NT2/D1 (cell line): ENCODE measurements at regions not wholly inside any gene's neighbourhood (a gene's known extent, or its start where the extent isn't known, plus 50 kb on each side); places are given as distances from the start of the nearest gene placed in this dataset.

Experiments used
- DNase-seq: peaks from one replicate; pipeline ENCODE4 v3.0.0-alpha.2; 2011; ENCODE audit warnings: low read depth, low spot score
- H3K27me3 ChIP-seq: 2 replicates; pipeline ENCODE4 v1.6.0; 2011; ENCODE audit warnings: mild to moderate bottlenecking; ENCODE audit not compliant: insufficient read length, insufficient read depth
- H3K36me3 ChIP-seq: 2 replicates; pipeline ENCODE4 v1.6.1; 2011; ENCODE audit warnings: mild to moderate bottlenecking, low read length, mixed read lengths; ENCODE audit not compliant: insufficient read depth, insufficient read length
- H3K4me1 ChIP-seq: 2 replicates; pipeline ENCODE4 v1.5.1; 2011; ENCODE audit not compliant: insufficient read depth, insufficient read length
- H3K4me3 ChIP-seq: 2 replicates; pipeline ENCODE4 v1.5.1; 2011; ENCODE audit warnings: low read depth; ENCODE audit not compliant: insufficient read length
- H3K9ac ChIP-seq: 2 replicates; pipeline ENCODE4 v1.6.0; 2011; ENCODE audit warnings: low read depth; ENCODE audit not compliant: insufficient read length
- H3K9me3 ChIP-seq: 2 replicates; pipeline ENCODE4 v1.5.1; 2011; ENCODE audit warnings: mild to moderate bottlenecking, low read length; ENCODE audit not compliant: insufficient read depth
- SUZ12 ChIP-seq: IDR thresholded peaks from 2 replicates; pipeline ENCODE4 v1.6.1; 2011; ENCODE audit not compliant: insufficient read length, insufficient read depth; ENCODE audit errors: extremely low read depth
- YY1 ChIP-seq: IDR thresholded peaks from 2 replicates; pipeline ENCODE4 v1.6.1; 2011; ENCODE audit not compliant: insufficient read length, insufficient read depth
- ZNF274 ChIP-seq: IDR thresholded peaks from 2 replicates; pipeline ENCODE4 v1.6.1; 2011; ENCODE audit warnings: mild to moderate bottlenecking, low read depth, low read length

DNA sequence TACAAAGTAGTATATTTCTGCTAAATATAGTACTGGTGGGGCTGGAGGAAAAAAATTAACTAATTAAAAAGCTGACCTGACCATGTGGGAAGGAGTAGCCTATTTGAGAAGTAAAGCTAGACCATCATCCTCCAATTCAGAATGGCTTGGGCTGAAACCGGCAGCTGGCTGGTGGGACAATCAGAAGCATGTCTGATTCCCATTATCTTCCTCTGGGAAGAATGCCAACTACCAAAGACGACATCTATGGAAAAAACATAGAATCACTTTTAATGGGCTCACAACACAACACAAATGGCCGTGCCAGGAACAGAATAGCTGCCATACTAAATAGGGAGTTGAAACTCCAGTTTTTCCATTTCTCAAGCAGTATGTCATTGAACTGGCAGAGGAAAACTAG is 120.4 kb upstream of the FREM2 start:
- no peak for DNase-seq
- Histone ChIP-seq H3K27me3 (no peaks in the 10 kb centered on the region), H3K4me1 (no peaks in the 10 kb centered on the region), H3K36me3 (no peaks in the 10 kb centered on the region), H3K4me3 (no peak overlapping the region), H3K9me3 (no peaks in the 10 kb centered on the region), H3K9ac (no peak overlapping the region)
- no peak for TF ChIP-seq SUZ12
- TF ChIP-seq ZNF274 = no peak
- no peak for TF ChIP-seq YY1

DNA sequence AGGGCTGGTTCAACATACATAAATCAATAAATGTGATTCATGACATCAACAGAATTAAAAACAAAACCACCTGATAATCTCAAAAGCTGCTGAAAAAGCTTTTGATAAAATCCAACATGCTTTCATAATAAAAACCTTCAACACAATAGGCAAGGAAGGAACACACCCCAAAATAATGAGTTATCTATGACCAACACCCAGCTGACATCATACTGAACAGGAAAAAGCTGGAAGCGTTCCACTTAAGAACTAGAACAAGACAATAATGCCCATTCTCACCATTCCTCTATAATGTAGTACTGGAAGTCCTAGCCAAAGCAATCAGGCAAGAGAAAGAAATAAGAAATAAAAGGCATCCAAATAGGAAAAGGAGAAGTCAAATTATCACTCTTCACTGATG is 116.2 kb upstream of the FREM2 start:
- Histone ChIP-seq H3K4me3 (no peak overlapping the region), H3K9me3 (no peaks in the 10 kb centered on the region), H3K9ac (no peak overlapping the region), H3K27me3 (no peaks in the 10 kb centered on the region), H3K36me3 (no peaks in the 10 kb centered on the region), H3K4me1 (no peaks in the 10 kb centered on the region)
- TF ChIP-seq YY1 = no peak
- TF ChIP-seq SUZ12 = no peak
- no peak for TF ChIP-seq ZNF274
- no peak for DNase-seq

DNA sequence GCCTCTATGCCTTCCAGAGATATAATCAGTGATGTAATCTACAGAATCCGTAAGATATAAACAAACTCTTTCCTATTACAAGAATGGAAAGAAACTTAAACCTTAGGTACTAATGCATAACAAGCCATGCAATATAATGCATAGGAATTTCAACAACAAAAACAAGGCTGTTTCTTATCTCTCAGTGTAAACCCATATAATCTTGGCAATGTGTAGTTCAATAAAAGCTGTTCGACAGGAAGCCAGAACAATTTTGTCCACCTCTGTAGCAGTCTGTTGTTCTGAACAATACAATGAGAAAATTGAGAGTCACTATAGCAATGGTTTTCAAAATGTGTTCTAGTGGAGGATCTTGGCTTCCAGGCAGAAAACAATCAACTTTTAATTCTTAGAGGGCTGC is 111.5 kb upstream of the FREM2 start:
- no peaks in the 10 kb centered on the region for H3K4me1 ChIP-seq
- TF ChIP-seq ZNF274 = no peak
- no peak for TF ChIP-seq YY1
- TF ChIP-seq SUZ12 = no peak
- no peak overlapping the region for H3K4me3 ChIP-seq
- no peaks in the 10 kb centered on the region for H3K27me3 ChIP-seq
- no peaks in the 10 kb centered on the region for H3K36me3 ChIP-seq
- no peak for DNase-seq
- no peak overlapping the region for H3K9ac ChIP-seq
- no peaks in the 10 kb centered on the region for H3K9me3 ChIP-seq

DNA sequence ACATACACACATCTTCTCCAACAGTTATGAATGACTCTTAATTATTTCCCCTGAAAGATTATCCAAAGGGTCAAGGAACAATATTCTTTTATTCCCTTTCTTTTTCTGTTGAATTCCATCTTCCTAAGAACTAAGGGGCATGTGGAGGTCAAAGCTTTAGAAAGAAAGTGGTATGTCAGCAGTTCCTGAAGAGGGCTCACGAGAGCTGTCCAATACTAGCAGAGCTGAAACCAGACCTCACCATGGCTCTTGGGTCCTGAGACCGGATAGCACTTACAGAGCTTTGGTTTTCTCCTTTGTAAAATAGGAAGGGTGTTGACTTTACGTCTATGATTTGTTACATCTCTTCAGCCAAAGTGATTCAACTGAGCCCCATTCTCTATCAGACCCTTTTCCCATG is 109.8 kb upstream of the FREM2 start:
- TF ChIP-seq YY1 (no peak), ZNF274 (no peak), SUZ12 (no peak)
- Histone ChIP-seq H3K36me3 (no peaks in the 10 kb centered on the region), H3K27me3 (no peaks in the 10 kb centered on the region), H3K9ac (no peak overlapping the region), H3K9me3 (no peaks in the 10 kb centered on the region), H3K4me1 (no peaks in the 10 kb centered on the region), H3K4me3 (no peak overlapping the region)
- no peak for DNase-seq

DNA sequence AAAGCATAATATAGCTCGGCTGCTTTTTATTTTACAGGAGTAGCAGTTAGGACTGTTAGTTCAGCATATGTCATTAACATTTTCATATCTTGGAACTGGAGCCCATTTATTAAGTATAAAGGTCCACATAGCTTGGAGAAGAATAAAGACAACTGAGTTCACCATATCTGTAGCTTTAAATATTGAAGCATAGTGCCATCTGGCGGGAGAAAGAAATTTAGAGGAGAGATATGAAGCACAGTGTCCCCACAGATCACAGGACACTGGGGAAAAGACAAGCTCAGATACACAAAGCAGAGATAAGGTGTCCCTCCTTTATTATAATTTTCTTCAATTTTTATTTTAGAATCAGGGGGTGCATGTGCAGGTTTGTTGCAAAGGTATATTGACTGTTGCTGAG is 104.7 kb upstream of the FREM2 start:
- peak; percentile 16 for DNase-seq
- H3K9ac ChIP-seq = no peak overlapping the region
- no peaks in the 10 kb centered on the region for H3K27me3 ChIP-seq
- TF ChIP-seq ZNF274 (no peak), YY1 (no peak)
- H3K36me3 ChIP-seq = no peaks in the 10 kb centered on the region
- no peak overlapping the region for H3K4me3 ChIP-seq
- no peaks in the 10 kb centered on the region for H3K9me3 ChIP-seq
- H3K4me1 ChIP-seq = no peaks in the 10 kb centered on the region

DNA sequence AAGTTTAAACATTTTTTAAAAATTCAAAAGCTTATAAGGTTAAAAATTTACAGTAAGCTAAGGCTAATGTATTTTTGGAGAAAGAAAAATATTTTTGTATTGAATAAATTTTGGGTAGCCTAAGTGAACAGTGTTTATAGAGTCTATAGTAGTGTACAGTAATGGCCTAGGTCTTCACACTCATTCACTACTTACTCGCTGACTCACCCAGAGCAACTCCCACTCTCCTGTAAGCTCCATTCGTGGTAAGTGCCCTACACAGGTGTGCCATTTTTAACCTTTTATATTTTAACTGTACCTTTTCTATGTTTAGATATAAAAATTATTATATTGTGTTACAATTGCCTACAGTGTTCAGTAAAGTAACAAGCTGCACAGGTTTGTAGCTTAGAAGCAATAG is 96.6 kb upstream of the FREM2 start:
- H3K4me3 ChIP-seq = no peak overlapping the region
- no peaks in the 10 kb centered on the region for H3K36me3 ChIP-seq
- H3K27me3 ChIP-seq = no peaks in the 10 kb centered on the region
- TF ChIP-seq SUZ12 = no peak
- no peak for TF ChIP-seq YY1
- no peak for TF ChIP-seq ZNF274
- no peak for DNase-seq
- H3K9ac ChIP-seq = no peak overlapping the region
- no peaks in the 10 kb centered on the region for H3K9me3 ChIP-seq
- H3K4me1 ChIP-seq = no peaks in the 10 kb centered on the region

DNA sequence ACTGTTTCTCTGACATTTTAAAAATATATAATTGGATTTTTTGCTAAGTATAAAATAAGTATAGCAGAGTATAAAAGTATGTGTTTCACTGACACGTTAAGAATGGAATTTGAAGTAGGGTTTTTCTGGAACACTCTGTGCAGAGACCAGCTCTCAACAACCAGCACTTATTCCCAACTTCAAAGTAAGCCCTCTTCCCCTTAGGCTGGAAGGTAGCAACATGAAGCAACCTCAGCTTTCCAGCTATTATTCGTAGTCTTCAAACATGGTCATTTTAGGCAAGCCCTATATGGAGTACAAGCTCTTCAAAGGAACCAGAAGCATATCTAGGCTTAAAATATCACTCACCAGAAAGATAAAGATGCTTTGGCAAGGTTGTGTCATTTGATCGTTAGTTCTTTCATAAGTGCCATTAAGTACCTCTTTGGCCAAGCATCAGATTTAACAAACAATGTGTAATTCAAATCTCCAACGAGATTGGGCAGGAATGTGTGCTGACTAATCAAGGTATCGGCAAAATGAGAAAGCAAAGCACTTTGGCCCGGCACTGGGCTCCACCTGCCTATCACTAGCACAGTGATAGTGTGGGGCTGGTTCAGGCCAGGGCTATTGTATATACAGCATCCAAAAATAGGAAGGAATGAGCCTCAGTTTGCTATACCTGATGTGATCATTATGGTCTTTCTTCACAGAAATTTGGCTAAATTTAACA is 95.9 kb upstream of the FREM2 start:
- H3K36me3 ChIP-seq = no peaks in the 10 kb centered on the region
- H3K9me3 ChIP-seq = no peaks in the 10 kb centered on the region
- H3K4me1 ChIP-seq = no peaks in the 10 kb centered on the region
- H3K4me3 ChIP-seq = no peak overlapping the region
- TF ChIP-seq YY1 (no peak), ZNF274 (no peak), SUZ12 (no peak)
- no peak for DNase-seq
- no peak overlapping the region for H3K9ac ChIP-seq
- H3K27me3 ChIP-seq = no peaks in the 10 kb centered on the region
